GM18505 (cell line): ENCODE measurements at regions not wholly inside any gene's neighbourhood (a gene's known extent, or its start where the extent isn't known, plus 50 kb on each side); places are given as distances from the start of the nearest gene placed in this dataset.

Source experiments
- ATAC-seq: cut with Tn5 transposase; IDR thresholded peaks from one replicate; pipeline ENCODE4 v1.9.1; 2021; ENCODE audit not compliant: unreplicated experiment
- POLR2A ChIP-seq: IDR thresholded peaks from 4 replicates; pipeline ENCODE4 v1.6.1; 2011; ENCODE audit warnings: borderline replicate concordance; ENCODE audit not compliant: insufficient read depth, insufficient read length; ENCODE audit errors: extremely low read depth

DNA sequence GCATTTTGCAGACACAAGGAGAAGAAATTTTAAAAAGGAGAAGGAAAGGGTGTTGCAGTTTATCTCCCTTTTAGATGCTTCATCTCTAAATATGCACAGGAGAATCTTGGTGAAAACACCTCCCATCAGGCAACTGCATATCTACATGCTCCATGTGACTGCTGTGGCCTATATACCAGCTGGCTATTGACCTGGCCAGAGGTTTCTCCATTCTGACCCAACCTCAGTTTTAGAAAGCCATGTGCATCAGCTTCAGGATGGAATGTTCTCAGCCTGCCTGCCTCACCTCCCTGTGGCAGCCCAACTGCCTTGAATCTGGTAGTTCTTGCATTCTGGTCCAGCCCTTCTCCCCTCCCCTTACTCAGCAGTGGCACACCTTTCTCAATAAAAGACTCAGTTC lies 1958.8 kb upstream of the CELF4 start:
- TF ChIP-seq POLR2A, result no peak
- no peak for ATAC-seq

DNA sequence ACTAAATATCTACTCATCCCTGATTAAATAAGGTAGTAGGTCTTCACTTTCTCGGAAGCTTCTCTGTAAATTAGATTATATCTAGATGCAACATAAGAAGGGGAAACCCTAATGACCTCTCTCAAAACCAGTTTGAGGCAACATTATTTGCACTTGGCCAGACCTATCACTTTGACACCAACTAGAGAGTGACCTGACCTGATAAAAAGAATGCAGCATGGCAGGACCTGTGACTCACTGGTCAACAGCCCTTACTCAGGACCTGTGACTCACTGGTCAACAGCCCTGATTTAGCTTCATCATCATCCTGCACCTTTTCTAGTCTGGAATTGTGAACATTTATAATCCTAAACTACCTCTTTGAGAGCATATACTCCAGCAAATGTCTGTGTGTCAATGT lies 1957.7 kb upstream of the CELF4 start:
- no peak for TF ChIP-seq POLR2A
- no peak for ATAC-seq

DNA sequence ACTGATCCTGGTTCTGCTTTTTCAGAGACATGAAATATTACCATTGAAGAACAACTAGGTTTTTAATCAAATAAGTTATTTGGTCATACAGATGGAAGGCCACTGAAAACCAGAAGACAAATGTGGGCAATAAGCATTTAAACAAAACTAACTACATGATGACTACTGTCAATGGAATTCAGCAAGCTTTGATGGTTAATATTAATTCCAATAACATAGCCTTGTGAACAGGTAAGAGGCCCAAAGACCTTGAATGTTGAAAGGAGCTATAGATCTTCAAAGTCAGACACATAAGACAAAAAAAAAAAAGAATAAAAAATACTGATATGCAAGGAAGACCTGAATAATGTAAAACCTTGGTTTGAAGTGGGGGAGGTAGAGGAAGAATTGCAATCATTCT lies 1955.6 kb upstream of the CELF4 start:
- TF ChIP-seq POLR2A, result no peak
- no peak for ATAC-seq

DNA sequence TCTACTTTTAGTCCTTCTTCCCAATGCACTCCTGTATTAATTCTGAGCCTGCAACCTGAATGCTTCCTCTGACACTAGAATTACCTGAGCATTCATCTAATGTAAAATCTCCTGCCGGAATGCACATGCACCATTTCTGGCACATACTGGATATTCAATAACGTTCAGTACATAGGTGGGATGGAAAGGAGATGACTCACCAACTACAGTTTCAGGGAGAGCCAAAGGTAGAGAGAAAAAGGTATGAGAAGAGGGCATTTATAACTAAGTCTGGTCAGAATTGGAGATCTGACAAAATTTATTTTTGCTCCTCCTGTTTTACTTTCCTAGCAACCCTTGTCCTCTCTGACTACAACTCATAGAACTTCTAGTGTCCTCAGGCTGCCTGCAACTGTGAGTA lies 1954.1 kb upstream of the CELF4 start:
- TF ChIP-seq POLR2A, result no peak
- ATAC-seq, result no peak

DNA sequence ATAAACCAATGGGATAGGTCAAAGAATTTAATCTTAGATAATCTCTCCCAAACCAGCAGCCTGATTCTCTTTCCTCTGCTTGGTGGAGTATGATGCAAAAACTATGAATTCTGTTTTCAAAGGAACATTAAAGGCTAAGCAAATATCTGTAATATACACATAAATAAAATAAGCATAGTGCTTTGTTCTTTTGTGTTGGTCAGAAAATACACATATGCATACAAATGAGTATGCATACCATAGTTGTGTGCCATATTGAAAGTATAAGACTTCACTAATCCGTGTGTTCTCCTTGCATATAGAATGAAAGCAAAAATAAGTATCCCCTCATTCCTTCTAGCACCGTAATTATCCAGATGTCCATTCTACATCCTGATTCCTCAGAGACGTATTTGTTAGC lies 1949.7 kb upstream of the CELF4 start:
- ATAC-seq, result no peak
- TF ChIP-seq POLR2A, result no peak

DNA sequence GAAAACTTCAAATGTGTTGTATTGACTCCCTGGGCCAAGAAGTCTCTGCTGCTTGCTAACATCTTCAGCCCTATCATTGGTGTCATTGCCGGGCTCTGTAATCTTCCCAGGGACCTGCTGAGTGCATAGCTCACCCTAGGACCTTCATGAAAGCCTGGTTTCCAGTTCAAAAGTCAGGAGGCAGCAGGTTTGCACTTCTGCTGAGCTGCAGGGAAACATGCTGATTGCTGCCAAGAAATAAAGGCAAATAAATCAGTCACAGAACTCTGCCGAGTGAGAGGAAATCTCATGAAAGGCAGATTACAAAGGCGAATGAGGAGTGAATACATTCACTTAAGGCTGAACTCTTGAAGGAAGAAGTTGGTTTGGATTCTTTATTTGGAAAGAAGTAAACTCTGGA lies 1947.6 kb upstream of the CELF4 start:
- no peak for ATAC-seq
- TF ChIP-seq POLR2A, result no peak

DNA sequence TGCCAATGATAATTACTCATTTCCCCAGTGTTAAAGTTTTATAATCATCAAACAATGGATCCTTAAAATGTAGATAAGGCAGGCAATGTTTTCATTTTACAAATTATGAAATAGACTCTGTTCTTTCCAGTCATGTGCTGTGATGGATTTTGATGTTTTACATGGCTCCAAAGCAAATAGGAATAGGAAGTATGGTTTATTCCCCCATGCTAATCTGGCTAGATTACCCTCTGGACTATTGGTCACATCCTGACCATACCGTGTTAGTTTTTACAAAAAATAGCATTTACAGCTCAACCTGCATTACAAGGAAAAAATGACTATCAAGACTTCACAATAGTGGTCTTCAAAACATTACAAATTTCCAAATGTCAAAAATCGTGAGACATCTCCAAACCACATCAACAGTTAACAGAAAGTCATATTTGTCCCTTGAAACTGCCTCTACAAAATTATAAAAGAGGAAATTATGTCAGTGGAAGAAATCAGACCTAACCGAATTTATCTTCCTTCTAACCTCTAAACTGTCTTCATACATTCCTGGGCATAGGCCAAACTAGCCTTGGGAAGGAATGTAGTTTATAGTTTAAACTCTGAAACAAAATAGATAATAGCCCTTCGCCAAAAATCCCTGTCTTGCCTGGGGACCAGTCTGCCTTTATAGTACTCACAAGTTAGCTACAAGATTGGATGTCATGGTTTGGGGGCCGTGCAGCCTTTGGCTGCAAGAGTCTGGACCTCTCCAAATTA lies 1941.2 kb upstream of the CELF4 start:
- ATAC-seq, result no peak
- no peak for TF ChIP-seq POLR2A

DNA sequence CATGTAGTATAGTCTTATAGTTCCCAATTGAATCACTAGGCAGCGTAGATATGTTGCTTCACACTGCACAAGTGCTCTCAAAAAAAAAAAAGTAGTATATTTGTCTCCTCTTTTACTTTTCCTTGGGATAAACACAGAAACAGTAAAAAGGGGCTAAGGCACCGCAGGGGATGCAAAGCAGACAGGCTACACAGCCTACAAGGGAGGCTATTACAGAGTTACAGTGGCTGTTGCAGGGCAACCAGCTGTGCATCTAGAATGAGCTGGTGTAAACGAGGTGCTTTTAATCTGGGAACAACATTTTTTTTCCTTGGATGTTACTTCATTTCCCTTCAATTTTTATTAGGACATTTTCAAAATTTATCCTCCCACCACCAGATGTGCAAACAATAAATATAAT lies 1934.7 kb upstream of the CELF4 start:
- ATAC-seq, result no peak
- TF ChIP-seq POLR2A, result no peak

DNA sequence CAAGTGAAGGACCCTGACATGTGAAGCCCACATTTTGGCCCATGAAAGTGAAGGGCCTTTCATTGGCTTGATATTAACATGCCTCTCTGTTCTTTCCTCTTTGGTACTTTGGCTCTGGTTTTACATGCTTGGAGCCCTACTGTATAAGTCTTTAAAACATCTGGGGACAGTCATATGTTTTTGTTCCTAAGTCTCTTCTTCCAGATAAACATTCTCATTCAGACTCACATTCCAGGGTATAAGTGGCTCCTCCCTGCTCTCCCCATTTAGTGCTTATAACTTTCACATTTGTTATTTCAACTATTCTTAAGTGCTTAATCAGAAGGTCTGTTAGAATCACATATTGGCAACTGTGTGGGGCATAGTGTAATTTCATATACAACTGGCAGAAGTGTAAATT lies 1932.2 kb upstream of the CELF4 start:
- no peak for ATAC-seq
- TF ChIP-seq POLR2A, result no peak

DNA sequence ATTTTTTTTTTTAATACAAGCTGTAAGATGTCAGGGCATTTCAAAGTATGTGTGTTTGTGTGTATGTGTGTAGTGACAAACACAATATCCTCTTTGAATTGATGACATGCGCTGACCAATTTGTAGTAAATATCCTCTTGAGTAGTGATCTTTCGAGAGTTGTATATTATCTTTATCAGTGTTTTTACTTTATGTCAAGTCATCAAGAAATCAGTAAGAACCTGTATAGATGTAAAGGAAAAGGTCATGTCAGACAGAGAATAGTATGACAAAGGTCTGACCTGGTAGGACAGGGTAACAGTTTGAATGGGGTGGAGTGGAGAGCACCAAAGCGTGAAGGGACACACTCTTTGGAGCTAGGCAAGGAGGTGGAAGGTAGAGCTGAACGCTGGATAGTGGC lies 1931.4 kb upstream of the CELF4 start:
- ATAC-seq, result no peak
- TF ChIP-seq POLR2A, result no peak

DNA sequence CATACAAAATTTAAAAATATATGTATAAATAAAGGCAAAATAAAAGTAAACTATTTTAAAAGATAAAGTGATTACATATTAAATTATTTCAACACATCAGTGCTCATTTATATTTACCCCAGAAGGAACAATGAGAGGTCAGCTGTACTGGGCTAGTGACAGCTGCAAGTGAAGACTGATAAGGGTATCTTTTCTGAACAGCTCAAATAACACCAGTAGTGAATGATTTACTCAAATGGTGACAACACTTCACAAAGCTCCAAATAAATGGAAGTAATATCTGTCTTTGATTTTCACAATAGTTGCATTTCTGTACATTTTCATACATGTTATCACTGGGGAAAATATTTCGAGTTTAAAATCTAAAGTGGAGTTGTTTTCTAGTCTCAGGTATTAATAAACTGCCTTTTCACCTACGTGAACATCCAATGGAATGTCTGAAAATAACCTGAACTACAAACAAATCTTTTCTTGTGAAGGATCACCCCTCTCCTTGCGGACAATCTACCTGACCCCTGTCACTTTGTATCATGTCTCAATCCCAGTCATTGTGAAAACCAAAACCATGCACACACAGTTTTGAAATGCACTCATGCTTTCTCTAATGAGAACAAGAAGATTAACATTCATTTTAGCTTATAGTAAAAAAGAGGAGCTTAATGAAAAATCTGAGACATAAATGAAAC lies 1928.8 kb upstream of the CELF4 start:
- no peak for ATAC-seq
- no peak for TF ChIP-seq POLR2A

DNA sequence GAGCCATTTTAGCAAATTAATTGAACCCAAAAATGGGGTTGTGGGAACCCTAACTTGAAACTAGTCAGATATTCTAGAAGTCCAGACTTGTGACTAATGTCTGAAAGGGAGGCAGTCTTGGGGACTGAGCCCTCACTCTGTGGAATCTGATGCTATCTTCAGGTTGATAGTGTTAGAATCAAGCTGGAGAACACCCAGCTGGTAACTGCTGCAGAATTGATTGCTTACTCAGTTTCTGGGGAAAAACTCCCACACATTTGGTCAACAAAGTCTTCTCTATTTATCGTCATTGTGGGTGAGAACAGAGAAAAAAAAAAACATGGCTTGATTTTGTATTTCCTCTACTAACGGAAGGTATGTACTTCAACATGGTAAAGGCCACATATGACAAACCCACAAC lies 1925.8 kb upstream of the CELF4 start:
- TF ChIP-seq POLR2A, result no peak
- ATAC-seq, result no peak

DNA sequence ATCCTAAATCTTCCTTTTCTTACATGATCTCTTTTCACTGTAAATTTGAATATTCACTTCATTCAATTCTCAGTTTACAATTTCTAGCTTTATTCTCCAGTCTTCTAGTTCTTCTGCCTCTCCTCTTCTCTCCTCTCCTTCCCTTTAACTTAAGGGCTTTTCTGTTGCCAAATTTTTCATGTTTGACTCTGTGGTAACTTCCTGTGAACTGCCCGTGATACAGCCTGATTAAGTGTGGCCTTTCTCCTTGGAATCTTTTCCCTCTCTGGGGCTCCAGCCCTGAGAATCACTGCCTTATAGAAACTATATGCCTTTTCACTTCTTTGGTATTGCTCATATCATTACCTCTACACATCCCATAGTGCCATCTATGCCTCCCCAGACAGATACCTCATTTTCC lies 1923.8 kb upstream of the CELF4 start:
- no peak for ATAC-seq

DNA sequence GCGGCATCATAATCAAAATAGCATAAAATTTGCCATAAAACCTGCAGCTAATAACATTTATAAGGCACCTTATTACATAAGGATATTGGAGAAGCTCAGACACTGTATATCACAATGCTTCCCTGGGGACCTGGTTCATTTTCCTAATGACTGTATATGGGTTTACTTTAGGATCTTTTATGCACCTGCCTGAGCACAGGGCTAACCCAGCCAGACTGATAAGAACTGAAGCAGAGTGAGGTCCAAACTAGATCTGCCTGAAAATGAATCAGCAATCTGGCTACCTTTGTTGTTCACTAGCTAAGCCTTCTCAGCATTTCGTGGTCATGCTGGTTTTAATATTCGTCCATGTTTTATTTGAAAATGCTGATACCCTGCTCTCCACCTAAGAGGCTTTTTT lies 1922.3 kb upstream of the CELF4 start:
- TF ChIP-seq POLR2A, result no peak
- ATAC-seq, result no peak

More for the DNA sequence above, 1923.8 kb upstream of the CELF4 start:
- no peak for TF ChIP-seq POLR2A
